HCEC 1CT (cell line): ENCODE measurements at regions not wholly inside any gene's neighbourhood (a gene's known extent, or its start where the extent isn't known, plus 50 kb on each side); places are given as distances from the start of the nearest gene placed in this dataset.
A peak's percentile ranks its signal among the peaks of the same experiment; 100 is the strongest.

ENCODE experiments used
- DNase-seq: peaks from one replicate; pipeline ENCODE4 v3.0.0-alpha.2; 2017

GRCh38 chr2:142310530-142310929 is 179.7 kb upstream of the LRP1B start:
- DNase-seq = no peak

GRCh38 chr2:142308744-142309143 is 177.9 kb upstream of the LRP1B start:
- DNase-seq = peak; percentile 33

GRCh38 chr2:142307616-142308115 is 176.8 kb upstream of the LRP1B start:
- no peak for DNase-seq

GRCh38 chr2:142307086-142307485 is 176.3 kb upstream of the LRP1B start:
- DNase-seq = no peak

- DNase-seq = peak; percentile 71
Measured at GRCh38 chr2:142306131-142306530, 175.3 kb upstream of the LRP1B start.

GRCh38 chr2:142300517-142300916 is 169.7 kb upstream of the LRP1B start:
- DNase-seq = no peak

- DNase-seq = no peak
Measured at GRCh38 chr2:142299021-142299420, 168.2 kb upstream of the LRP1B start.

- DNase-seq = no peak
Measured at GRCh38 chr2:142294225-142294624, 163.4 kb upstream of the LRP1B start.

- DNase-seq = peak; percentile 80
Measured at GRCh38 chr2:142291969-142292368, 161.2 kb upstream of the LRP1B start.

GRCh38 chr2:142290931-142291330 is 160.1 kb upstream of the LRP1B start:
- DNase-seq = no peak

- DNase-seq = peak; percentile 23
Measured at GRCh38 chr2:142286618-142287017, 155.8 kb upstream of the LRP1B start.

- no peak for DNase-seq
Measured at GRCh38 chr2:142285480-142285879, 154.7 kb upstream of the LRP1B start.

GRCh38 chr2:142284336-142284735 is 153.5 kb upstream of the LRP1B start:
- peak; percentile 56 for DNase-seq

- no peak for DNase-seq
Measured at GRCh38 chr2:142280831-142281230, 150.0 kb upstream of the LRP1B start.

- no peak for DNase-seq
Measured at GRCh38 chr2:142270990-142271389, 140.2 kb upstream of the LRP1B start.

- no peak for DNase-seq
Measured at GRCh38 chr2:142270291-142270690, 139.5 kb upstream of the LRP1B start.

- DNase-seq = no peak
Measured at GRCh38 chr2:142259356-142259755, 128.5 kb upstream of the LRP1B start.

- DNase-seq = no peak
Measured at GRCh38 chr2:142254031-142254430, 123.2 kb upstream of the LRP1B start.

GRCh38 chr2:142241016-142241415 is 110.2 kb upstream of the LRP1B start:
- DNase-seq = no peak

GRCh38 chr2:142236181-142236580 is 105.4 kb upstream of the LRP1B start:
- DNase-seq = no peak

GRCh38 chr2:142234741-142235140 is 103.9 kb upstream of the LRP1B start:
- DNase-seq = no peak

- no peak for DNase-seq
Measured at GRCh38 chr2:142223309-142223708, 92.5 kb upstream of the LRP1B start.

- no peak for DNase-seq
Measured at GRCh38 chr2:142222715-142223114, 91.9 kb upstream of the LRP1B start.

- peak; percentile 16 for DNase-seq
Measured at GRCh38 chr2:142220901-142221300, 90.1 kb upstream of the LRP1B start.

GRCh38 chr2:142220239-142220638 is 89.4 kb upstream of the LRP1B start:
- DNase-seq = no peak

GRCh38 chr2:142218471-142218870 is 87.7 kb upstream of the LRP1B start:
- peak; percentile 37 for DNase-seq
